Activated CD8-positive, alpha-beta memory T cell treated with anti-CD3 and anti-CD28 coated beads, Interleukin-2, amount 10 ng/mL, durations not matched to agents 7 days and 5 days (primary cell): ENCODE measurements at regions not wholly inside any gene's neighbourhood (a gene's known extent, or its start where the extent isn't known, plus 50 kb on each side); places are given as distances from the start of the nearest gene placed in this dataset.

Experiments
- ATAC-seq: fragments of 150-1000 bp; cut with Tn5 transposase; one replicate; pipeline ENCODE4 v1.10.0; 2021; ENCODE audit warnings: moderate library complexity
- CTCF ChIA-PET: fragments of 350-600 bp; sonication (Branson Sonifier 250); formaldehyde crosslinking; loops from one replicate; lab custom pipeline; 2021; ENCODE audit warnings: antibody characterized with exemption; lab: Charles Lee
- DNase-seq: peaks from one replicate; pipeline ENCODE4 v3.0.0-alpha.2; 2020
- H3K27ac Mint-ChIP-seq: one replicate; pipeline ENCODE4 v1.8.0; 2021; ENCODE audit warnings: mild to moderate bottlenecking, mixed read lengths
- H3K27me3 Mint-ChIP-seq: one replicate; pipeline ENCODE4 v1.8.0; 2021; ENCODE audit warnings: mixed read lengths
- H3K36me3 Mint-ChIP-seq: one replicate; pipeline ENCODE4 v1.8.0; 2021; ENCODE audit warnings: mild to moderate bottlenecking, mixed read lengths
- H3K4me1 Mint-ChIP-seq: one replicate; pipeline ENCODE4 v1.8.0; 2021; ENCODE audit warnings: mixed read lengths
- H3K4me3 Mint-ChIP-seq: one replicate; pipeline ENCODE4 v1.8.0; 2021; ENCODE audit warnings: mild to moderate bottlenecking, moderate library complexity, mixed read lengths
- H3K9me3 Mint-ChIP-seq: one replicate; pipeline ENCODE4 v1.8.0; 2022; ENCODE audit warnings: low read depth, mixed read lengths

GRCh38 chr2:220463876-220464275 lies 836.4 kb downstream of the SLC4A3 start:
- Mint-ChIP-seq H3K4me3 (no peak overlapping the region), H3K27ac (no peak overlapping the region), H3K4me1 (no peaks in the 10 kb centered on the region), H3K36me3 (no peaks in the 10 kb centered on the region), H3K27me3 (no peaks in the 10 kb centered on the region), H3K9me3 (no peaks in the 10 kb centered on the region)
- CTCF ChIA-PET = no interaction called here
- ATAC-seq (no peak), DNase-seq (no peak)

- ATAC-seq (no peak), DNase-seq (no peak)
- CTCF ChIA-PET = no interaction called here
- Mint-ChIP-seq H3K9me3 (no peaks in the 10 kb centered on the region), H3K4me1 (no peaks in the 10 kb centered on the region), H3K36me3 (no peaks in the 10 kb centered on the region), H3K27me3 (no peaks in the 10 kb centered on the region), H3K27ac (no peak overlapping the region), H3K4me3 (no peak overlapping the region)
Measured at GRCh38 chr2:220465700-220466099, 838.3 kb downstream of the SLC4A3 start.

DNA sequence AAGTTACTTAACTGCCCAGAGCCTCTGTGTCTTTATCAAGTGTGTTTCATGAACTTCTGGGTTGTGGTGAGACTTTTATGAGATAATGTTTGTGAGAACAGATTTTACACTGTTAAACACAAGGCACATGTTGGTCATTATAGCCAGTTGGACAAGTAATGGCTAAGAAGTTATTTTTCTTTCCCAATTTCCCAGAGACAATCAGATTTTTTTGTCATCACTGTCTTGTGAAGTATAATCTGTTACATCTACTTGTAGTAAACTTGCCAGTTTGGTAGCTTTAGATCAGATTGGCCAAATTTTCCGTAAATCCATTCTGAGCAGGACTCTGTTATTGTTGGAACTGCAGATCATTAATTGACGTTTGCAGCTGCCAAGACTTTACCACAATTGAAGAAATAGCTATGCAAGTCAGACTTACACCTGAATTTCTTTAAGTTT lies 838.8 kb downstream of the SLC4A3 start:
- H3K4me3 Mint-ChIP-seq = no peak overlapping the region
- no peaks in the 10 kb centered on the region for H3K27me3 Mint-ChIP-seq
- H3K27ac Mint-ChIP-seq = no peak overlapping the region
- CTCF ChIA-PET = no interaction called here
- H3K9me3 Mint-ChIP-seq = no peaks in the 10 kb centered on the region
- no peaks in the 10 kb centered on the region for H3K36me3 Mint-ChIP-seq
- no peak for ATAC-seq
- H3K4me1 Mint-ChIP-seq = no peaks in the 10 kb centered on the region
- DNase-seq = no peak

DNA sequence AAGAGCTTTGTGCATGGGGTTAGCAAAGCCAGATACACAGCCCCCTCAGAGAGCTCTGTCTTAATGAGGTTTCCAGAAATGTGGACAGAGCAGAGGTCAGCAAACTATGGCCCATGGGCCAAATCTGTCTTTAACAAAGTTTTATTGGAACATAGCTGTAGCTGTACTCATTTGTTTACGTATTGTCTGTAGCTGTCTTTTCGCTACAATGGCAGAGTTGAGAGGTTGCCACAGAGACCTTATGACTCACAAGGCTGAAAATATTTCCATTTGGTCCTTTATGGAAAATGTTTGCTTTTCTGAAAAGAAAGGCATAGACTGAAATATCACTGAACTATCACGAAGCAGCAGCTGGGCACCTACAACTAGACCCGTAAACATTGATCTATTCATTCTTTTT lies 841.8 kb downstream of the SLC4A3 start:
- Mint-ChIP-seq H3K9me3 (peaks cover 2% of the 10 kb centered on the region), H3K4me3 (no peak overlapping the region), H3K4me1 (no peaks in the 10 kb centered on the region), H3K27ac (no peak overlapping the region), H3K36me3 (no peaks in the 10 kb centered on the region), H3K27me3 (no peaks in the 10 kb centered on the region)
- CTCF ChIA-PET = no interaction called here
- DNase-seq (no peak), ATAC-seq (no peak)

DNA sequence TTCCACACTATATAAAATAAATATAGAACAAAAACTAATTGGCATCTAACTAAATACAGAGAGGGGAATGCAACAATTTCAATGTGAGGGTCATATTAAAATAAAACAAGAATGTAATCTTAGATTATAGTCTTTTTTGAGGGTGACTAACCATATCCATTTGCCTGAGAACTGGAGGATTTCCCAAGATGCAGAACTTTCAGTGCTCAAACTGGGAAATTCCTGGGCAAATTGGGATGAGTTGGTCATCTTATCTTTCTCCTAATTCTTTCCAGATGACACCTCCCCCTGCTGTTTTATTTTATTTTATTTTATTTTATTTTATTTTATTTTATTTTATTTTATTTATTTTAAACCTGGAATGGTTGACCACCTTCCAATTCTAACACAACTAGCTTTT lies 846.2 kb downstream of the SLC4A3 start:
- CTCF ChIA-PET = no interaction called here
- Mint-ChIP-seq H3K9me3 (peaks cover 2% of the 10 kb centered on the region), H3K4me3 (no peak overlapping the region), H3K4me1 (no peaks in the 10 kb centered on the region), H3K27ac (no peak overlapping the region), H3K36me3 (no peaks in the 10 kb centered on the region), H3K27me3 (no peaks in the 10 kb centered on the region)
- no peak for DNase-seq
- no peak for ATAC-seq

GRCh38 chr2:220476877-220477276 lies 849.4 kb downstream of the SLC4A3 start:
- ATAC-seq = no peak
- H3K27ac Mint-ChIP-seq = no peak overlapping the region
- H3K27me3 Mint-ChIP-seq = no peaks in the 10 kb centered on the region
- no peaks in the 10 kb centered on the region for H3K4me1 Mint-ChIP-seq
- DNase-seq = no peak
- CTCF ChIA-PET = no interaction called here
- peaks cover 2% of the 10 kb centered on the region for H3K9me3 Mint-ChIP-seq
- no peaks in the 10 kb centered on the region for H3K36me3 Mint-ChIP-seq
- no peak overlapping the region for H3K4me3 Mint-ChIP-seq

- Mint-ChIP-seq H3K27ac (no peak overlapping the region), H3K27me3 (no peaks in the 10 kb centered on the region), H3K36me3 (no peaks in the 10 kb centered on the region), H3K4me1 (no peaks in the 10 kb centered on the region), H3K9me3 (peaks cover 2% of the 10 kb centered on the region), H3K4me3 (no peak overlapping the region)
- ATAC-seq (no peak), DNase-seq (no peak)
- CTCF ChIA-PET = no interaction called here
Measured at GRCh38 chr2:220478305-220479058, 851.1 kb downstream of the SLC4A3 start.

DNA sequence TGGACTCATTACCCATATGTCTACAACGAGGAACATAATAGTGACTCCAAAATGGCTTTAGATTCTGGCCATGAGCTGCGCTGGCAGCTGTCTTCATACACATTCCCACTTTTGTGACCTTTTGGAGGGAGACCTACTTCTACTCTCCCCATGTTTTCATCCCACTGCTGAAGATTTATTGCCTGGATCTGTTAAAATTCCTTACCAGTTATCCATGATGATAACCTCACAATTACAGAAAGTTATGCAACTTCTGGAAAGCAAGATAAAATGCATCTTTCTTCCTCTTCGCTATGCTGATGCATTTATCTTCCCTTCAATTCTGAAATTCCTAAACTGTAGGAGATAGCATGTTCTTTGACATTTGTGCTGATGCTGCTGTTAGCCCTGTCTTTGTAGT lies 855.3 kb downstream of the SLC4A3 start:
- CTCF ChIA-PET = no interaction called here
- no peaks in the 10 kb centered on the region for H3K27me3 Mint-ChIP-seq
- no peak for DNase-seq
- no peak overlapping the region for H3K27ac Mint-ChIP-seq
- H3K36me3 Mint-ChIP-seq = no peaks in the 10 kb centered on the region
- no peak for ATAC-seq
- H3K4me1 Mint-ChIP-seq = no peaks in the 10 kb centered on the region
- H3K4me3 Mint-ChIP-seq = no peak overlapping the region
- H3K9me3 Mint-ChIP-seq = peaks cover 4% of the 10 kb centered on the region

DNA sequence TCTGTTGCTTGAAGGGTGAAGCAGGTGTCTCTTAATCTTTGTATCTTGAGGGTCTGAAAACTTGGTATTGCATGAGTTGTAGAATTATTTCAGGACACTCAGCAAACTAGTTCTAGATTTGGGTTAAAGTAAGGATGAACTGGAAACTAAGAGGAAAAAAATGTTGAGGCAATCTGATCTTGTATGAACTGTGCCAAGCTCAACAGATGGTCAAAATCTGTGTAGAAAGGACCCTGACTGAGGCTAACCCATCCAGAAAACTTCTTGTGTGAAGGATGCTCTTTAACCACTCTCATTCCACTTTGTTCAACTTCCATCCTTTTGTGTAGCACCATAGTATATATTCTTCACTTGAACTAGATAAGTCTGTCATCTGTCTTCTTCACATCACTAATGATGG lies 861.7 kb downstream of the SLC4A3 start:
- DNase-seq (no peak), ATAC-seq (no peak)
- peaks cover 2% of the 10 kb centered on the region for H3K9me3 Mint-ChIP-seq
- no peak overlapping the region for H3K27ac Mint-ChIP-seq
- no peaks in the 10 kb centered on the region for H3K27me3 Mint-ChIP-seq
- CTCF ChIA-PET = no interaction called here
- no peak overlapping the region for H3K4me3 Mint-ChIP-seq
- no peaks in the 10 kb centered on the region for H3K36me3 Mint-ChIP-seq
- H3K4me1 Mint-ChIP-seq = no peaks in the 10 kb centered on the region

DNA sequence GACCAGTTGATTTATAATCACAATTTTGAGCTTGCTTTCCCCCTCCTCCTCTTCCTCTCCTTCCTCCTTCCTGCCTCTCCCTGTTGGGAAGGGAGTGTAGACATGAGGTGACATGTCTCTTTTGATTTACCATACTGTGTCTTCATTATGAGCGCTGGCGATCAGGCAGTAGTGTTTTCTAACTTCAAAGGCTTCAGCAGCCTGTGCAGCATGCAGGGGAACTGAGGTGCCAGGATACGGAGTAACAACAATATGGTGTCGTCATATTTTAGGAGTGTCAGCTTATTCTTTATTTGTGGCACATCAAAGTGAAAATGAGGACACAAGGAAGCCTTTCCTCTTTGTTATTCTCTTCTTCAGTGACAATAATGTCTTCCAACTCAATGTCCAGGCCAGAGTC lies 864.2 kb downstream of the SLC4A3 start:
- no peak for ATAC-seq
- CTCF ChIA-PET = no interaction called here
- H3K27me3 Mint-ChIP-seq = no peaks in the 10 kb centered on the region

DNA sequence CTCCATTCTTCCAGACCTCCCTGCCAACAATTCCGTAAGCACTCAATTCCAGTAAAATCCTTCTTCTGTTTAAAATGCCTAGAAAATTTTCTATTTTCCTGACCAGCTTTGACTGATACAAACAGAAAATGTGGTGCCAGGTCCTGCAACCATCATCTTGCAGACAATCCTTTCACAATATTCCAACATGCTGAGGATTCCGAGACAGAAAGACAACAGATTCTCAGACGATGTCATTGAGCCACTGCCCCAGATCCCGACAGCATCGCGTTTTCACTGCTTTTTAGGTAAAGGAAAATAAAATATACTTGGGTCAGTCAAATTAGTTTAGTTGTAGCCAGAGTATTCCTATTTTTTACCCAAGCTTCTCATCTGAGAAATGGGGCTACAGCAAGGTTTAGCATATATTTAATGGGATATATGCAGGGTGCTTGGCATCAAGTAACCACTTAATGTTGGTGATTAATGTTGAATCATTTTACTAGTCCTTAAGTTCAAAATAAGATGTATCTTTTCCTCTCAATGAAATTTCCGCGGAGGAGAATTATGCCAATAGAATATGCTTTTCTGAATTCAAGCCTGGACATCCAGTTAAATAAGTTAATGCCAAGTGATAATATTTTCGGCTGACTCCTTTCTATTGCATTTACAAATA lies 866.6 kb downstream of the SLC4A3 start:
- Mint-ChIP-seq H3K27ac (no peak overlapping the region), H3K9me3 (no peaks in the 10 kb centered on the region), H3K4me1 (no peaks in the 10 kb centered on the region), H3K27me3 (no peaks in the 10 kb centered on the region), H3K4me3 (no peak overlapping the region), H3K36me3 (no peaks in the 10 kb centered on the region)
- ATAC-seq (no peak), DNase-seq (no peak)
- CTCF ChIA-PET = no interaction called here

More for the DNA sequence above, 864.2 kb downstream of the SLC4A3 start:
- Mint-ChIP-seq H3K36me3 (no peaks in the 10 kb centered on the region), H3K4me1 (no peaks in the 10 kb centered on the region), H3K4me3 (no peak overlapping the region), H3K9me3 (no peaks in the 10 kb centered on the region), H3K27ac (no peak overlapping the region)
- no peak for DNase-seq

- H3K27me3 Mint-ChIP-seq = no peaks in the 10 kb centered on the region
- ATAC-seq (no peak), DNase-seq (no peak)
- no peak overlapping the region for H3K4me3 Mint-ChIP-seq
- H3K36me3 Mint-ChIP-seq = no peaks in the 10 kb centered on the region
- no peak overlapping the region for H3K27ac Mint-ChIP-seq
- H3K9me3 Mint-ChIP-seq = no peaks in the 10 kb centered on the region
- no peaks in the 10 kb centered on the region for H3K4me1 Mint-ChIP-seq
- CTCF ChIA-PET = no interaction called here
Measured at GRCh38 chr2:220496513-220496912, 869.1 kb downstream of the SLC4A3 start.

DNA sequence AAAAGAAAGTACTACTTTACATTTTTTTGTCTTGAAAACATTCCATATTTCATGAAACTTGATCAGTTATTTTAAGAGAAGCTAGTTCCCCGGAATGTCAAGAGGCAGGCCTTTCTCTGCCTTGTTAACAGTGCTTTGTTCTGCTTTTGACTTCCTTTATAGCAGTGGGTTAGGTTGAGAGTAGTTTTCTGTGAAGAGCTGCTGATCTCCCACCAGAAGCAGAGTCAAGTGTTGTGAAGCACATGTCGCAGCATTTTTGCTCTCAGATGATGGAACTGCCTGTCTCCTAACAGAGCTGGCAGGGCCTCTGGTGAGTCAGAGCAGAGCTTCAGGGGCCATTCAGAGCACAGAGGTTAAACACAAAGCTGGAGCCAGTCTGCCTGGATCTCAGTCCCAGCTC lies 871.8 kb downstream of the SLC4A3 start:
- H3K27ac Mint-ChIP-seq = no peak overlapping the region

DNA sequence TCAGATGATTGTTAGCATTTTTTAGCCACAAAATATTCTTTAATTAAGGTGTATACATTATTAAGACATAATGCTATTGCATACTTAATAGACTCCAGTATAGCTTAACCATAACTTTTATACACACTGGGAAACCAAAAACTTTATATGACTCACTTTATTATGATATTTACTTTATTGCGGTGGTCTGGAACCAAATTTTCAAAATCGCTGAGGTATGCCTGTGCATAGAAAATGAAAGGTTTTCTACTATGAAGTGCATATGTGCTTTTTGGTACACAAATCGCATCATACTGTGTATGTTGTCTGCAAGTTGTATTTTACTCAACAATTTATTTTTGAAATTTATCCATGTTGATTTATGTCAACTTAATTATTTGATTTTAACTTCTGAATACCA lies 875.1 kb downstream of the SLC4A3 start:
- no peak overlapping the region for H3K27ac Mint-ChIP-seq
- no peak for ATAC-seq

More for the DNA sequence above, 871.8 kb downstream of the SLC4A3 start:
- ATAC-seq (no peak), DNase-seq (no peak)
- Mint-ChIP-seq H3K36me3 (no peaks in the 10 kb centered on the region), H3K4me1 (no peaks in the 10 kb centered on the region), H3K4me3 (no peak overlapping the region), H3K27me3 (no peaks in the 10 kb centered on the region), H3K9me3 (no peaks in the 10 kb centered on the region)
- CTCF ChIA-PET = interaction anchor here (0.7 kb wide), 1 partner anchor 16 kb away, joined by 3 read pairs; no protein-coding TSS in a partner anchor

More for the DNA sequence above, 875.1 kb downstream of the SLC4A3 start:
- no peak overlapping the region for H3K4me3 Mint-ChIP-seq
- H3K36me3 Mint-ChIP-seq = no peaks in the 10 kb centered on the region
- H3K9me3 Mint-ChIP-seq = no peaks in the 10 kb centered on the region
- CTCF ChIA-PET = no interaction called here
- DNase-seq = no peak
- no peaks in the 10 kb centered on the region for H3K27me3 Mint-ChIP-seq
- no peaks in the 10 kb centered on the region for H3K4me1 Mint-ChIP-seq
